HG03354 (cell line): ENCODE measurements at regions not wholly inside any gene's neighbourhood (a gene's known extent, or its start where the extent isn't known, plus 50 kb on each side); places are given as distances from the start of the nearest gene placed in this dataset.

Experiments
- ATAC-seq: cut with Tn5 transposase; IDR thresholded peaks from one replicate; pipeline ENCODE4 v1.9.1; 2021; ENCODE audit warnings: mild to moderate bottlenecking; ENCODE audit not compliant: unreplicated experiment, poor library complexity, severe bottlenecking

DNA sequence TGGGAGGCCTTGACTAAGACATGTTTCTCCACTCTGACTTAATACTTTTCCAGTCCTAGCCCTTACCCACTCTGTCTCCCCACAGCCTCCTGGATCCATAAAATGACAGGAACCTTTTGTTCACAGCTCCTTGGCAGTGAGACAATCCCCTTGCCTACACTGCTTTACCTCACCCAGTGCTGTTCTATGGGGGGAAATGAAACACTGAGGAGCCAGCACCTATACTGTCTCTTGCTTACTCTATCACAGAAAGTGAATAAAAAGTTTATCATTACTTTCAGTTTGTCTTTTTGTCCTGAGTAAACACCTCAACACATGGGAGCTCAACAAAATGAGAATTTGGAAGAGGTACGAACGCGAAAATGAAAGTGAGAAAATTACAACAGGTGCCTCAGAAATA lies 127.2 kb upstream of the DAAM1 start:
- no peak for ATAC-seq

DNA sequence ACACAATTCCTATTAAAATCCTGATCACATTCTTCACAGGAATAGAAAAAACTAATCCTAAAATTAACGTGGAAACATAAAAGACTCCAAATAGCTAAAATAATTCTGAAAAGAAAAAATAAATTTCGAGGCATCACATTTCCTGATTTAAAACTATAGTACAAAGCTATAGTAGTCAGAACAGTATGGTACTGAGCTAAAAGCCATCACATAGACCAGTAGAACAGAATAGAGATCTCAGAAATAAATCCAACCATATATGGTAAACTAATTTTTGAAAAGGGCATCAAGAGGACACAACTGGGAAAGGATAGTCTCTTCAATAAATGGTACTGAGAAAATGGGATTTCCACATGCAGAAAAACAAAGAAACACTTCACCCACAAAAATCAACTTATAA lies 125.2 kb upstream of the DAAM1 start:
- no peak for ATAC-seq

DNA sequence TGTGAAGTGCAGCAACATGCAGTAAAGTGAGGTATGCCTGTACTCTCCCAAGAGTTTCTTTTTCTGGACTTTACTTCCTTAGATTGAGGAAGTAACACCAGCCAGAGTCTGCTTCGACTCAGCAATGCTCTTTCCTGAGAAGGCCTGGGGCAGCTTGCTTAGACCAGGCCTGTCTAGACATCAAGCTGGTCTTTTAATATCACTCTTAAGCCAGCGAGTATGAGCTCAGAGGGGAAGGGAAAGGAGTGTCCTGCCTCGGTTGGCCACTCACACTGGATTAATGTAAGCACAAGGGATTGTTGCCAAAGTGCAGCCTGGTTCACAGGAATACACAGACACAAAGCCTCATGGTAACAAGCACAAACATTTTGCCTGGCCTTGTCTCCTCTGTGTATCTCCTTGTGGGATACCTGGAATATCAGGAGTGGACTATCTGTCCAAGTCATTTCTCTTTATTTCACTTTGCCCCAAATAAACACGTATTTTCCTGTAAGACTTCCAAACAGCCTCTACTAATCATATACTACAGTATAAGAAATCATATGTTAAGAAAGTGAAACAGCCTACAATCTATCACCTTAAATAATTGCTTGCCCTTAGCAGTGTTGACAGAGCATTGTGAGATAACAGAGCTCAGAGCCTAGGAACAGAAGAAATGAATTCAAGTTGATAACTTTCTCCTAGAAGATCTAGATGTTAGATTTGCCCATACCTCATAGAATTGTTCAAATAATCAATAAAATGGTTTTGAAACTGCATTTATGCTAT lies 121.2 kb upstream of the DAAM1 start:
- ATAC-seq: no peak

DNA sequence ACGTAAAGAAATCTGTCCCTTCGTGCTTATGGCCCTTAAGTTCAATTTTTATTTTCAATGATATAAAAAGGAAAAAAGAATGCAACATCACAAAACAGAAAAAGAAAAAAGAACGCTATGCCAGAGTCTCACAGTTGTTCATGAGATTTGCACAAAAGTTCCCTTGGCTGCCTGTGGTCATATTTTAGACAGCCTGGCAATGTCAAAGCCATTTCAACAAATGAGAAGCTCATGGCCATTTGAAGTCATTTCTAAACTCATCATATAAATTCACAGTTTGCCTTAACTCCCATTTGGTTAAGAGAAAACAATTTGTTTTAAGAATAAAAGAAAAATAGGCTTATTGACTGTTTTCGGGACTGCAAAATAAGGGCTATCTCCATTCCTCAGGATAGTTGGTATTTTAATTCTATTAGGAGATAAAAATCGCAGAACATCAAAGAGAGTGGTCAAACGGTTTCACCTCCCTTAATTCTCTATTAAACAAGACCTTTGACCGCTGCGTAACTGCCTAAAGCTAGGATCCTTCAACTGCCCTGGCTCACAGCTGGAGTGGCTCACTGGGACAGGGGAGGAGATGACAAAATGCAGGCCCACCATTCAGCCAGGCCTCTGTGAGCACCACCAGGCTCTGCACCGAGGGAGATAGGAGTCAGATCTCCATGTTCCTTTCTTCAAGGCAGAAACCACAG lies 119.2 kb upstream of the DAAM1 start:
- no peak for ATAC-seq

DNA sequence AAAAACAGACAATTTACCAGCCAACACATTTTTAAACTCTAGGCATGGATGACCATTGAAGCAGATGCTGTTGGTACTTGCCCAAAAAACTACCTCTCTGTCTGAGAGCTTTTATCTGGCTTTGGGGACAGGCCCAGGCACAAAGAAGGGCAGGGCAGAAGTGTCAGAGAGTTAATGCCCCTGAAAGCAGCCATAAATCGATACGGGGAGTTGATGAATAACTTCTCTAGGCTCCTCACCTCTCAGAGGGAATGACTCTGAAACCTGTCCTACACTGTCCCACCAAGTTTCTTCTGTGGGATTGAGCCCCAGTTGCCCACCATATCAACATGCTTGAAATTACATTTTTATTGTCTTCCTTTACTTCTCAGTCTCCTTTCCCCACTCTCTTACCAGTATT lies 113.0 kb upstream of the DAAM1 start:
- ATAC-seq: no peak

DNA sequence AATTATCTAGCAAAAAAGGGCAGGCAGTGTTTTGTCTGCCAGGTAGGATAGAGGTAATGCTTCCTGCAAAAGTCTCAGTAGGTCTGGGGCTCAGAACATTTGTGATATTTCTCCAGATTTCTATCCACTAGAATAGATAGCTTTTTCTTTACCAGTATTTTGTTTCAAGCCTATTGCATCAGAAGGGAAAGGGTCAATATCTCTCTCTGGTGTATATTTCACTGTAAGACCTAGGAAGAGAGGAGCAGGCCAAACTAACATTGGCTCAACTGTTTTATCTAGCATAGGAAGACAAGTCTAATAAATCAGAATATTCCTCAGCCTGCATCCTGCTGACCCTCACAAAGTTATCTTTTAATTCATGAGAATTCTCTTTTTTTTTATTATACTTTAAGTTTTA lies 106.7 kb upstream of the DAAM1 start:
- ATAC-seq: no peak

DNA sequence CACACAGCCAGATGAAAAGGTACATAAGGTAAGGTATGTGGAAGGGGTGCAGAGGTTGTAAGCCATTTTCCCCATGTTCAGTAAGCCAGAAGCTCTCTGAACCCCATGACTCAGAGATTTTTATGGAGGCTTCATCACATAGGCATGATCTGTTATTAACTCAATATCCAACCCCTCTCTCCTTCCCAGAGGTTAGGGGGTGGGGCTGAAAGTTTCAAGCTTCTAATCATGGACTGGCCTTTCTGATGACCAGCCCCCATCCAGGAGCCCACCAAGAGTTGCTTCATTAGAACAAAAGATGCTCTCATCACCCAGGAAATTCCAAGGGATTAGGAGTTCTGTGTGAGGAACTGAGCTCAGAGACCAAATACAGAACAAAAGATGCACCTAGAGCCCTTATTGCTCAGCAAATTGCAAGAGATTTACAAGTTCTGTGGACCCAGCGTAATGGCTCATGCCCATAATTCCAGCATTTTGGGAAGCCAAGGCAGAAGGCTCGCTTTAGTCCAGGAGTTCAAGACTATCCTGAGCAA lies 103.2 kb upstream of the DAAM1 start:
- ATAC-seq: no peak

DNA sequence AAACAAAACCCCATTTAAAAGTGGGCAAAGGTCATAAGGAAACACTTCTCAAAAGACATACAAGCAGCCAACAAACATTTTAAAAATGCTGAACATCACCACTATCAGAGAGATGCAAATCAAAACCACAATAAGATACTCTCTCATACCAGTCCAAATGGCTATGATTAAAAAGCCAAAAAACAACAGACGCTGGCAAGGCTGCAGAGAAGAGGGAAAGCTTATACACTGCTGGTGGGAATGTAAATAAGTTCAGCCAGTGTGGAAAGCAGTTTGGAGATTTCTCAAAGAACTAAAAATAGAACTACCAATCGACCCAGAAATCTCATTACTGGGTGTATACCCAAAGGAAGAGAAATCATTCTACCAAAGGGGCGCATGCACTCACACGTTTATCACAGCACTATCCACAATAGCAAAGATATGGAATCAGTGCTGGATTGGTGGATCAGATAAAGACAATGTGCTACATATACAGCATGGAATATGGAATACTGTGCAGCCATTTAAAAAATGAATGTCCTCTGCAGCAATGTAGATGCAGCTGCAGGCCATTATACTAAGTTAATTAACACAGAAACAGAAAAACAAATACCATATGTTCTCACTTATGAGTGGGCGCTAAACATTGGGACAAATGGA lies 102.1 kb upstream of the DAAM1 start:
- no peak for ATAC-seq

DNA sequence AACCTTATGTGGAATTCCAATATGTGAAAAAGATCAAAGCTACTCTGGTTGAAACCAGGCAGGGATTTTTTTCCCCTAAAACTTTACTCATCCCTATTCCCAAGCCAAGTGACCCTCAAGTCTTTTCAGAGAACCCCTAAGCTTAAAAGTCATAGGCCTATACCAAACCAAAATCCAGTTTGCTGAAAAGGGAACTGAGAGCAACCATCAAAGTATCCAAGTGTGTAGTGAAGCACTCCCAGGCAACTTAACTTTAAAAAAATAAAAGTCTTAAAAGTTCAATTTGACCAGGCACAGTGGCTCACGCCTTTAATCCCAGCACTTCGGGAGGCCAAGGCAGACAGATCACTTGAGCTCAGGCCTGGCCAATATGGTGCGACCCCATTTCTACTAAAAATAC lies 101.2 kb upstream of the DAAM1 start:
- no peak for ATAC-seq

DNA sequence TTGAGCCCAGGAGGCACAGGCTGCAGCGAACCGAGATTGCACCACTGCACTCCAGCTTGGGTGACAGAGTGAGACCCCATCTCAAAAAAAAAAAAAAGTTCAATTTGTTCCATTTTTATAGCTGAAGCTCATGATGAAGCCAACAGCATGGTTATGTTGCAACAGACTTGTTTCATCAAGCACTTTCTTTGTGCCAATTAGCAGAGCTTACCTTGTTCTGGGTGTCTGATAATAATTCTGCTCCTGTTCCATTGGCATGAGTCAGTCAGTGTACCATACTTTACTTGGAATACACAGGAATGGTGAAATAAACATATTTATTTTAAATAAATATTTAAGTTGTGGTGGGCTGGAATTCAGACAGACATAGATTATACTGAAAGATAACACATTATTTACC lies 100.8 kb upstream of the DAAM1 start:
- no peak for ATAC-seq

DNA sequence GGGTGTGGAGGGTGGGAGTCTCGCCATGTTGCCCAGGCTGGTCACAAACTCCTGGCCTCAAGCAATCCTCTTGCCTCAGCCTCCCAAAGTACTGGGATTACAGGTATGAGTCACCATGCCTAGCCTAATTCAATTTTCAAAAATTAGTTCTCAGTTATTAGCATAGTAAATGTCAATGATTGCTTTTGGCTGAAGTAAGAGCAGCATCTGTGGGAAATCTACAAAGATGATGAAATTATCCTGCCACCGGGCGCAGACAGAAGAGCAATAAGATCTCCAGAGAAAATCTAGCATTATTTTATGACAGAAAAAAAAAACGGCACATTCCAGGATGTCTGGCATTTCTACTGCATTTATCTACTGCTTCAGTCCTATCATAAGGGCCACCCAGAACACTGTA lies 97.9 kb upstream of the DAAM1 start:
- ATAC-seq: no peak

DNA sequence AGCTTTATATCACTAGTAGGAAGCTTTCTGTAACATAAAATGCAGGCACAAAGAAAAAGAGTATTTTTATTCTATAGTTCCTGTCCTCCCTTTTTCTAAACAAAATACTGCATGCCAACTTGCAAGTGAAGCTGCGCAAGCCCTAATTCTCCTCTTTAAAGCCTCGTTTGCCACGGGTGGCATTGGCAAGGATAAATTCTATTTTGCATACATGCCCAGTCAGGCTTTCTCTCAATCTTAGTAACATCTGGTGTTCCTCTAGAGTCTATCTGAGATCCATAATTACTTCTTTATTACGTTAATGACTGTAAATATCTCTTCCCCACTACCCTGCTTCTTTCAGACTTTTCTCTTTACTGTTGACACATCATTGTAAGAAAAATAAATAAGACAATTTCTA lies 97.1 kb upstream of the DAAM1 start:
- ATAC-seq: no peak

DNA sequence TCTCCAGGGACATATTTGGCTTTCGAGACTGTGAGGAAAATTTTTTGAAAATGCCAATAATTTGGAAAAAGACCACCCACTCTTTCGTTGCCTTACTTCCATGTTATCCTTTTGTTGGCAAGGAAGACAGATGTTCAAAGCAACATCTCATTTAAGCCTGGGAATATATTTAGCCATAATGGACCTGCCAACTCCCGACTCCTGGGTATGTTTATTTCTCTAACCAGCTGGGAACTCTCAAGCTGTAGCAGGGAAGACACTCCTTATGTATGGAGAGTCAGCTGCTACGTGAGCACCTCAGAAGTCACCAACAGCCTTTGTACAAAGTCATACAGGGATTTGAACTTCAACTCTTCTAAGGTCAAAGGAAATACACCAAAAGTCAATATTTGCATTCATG lies 96.5 kb upstream of the DAAM1 start:
- no peak for ATAC-seq

DNA sequence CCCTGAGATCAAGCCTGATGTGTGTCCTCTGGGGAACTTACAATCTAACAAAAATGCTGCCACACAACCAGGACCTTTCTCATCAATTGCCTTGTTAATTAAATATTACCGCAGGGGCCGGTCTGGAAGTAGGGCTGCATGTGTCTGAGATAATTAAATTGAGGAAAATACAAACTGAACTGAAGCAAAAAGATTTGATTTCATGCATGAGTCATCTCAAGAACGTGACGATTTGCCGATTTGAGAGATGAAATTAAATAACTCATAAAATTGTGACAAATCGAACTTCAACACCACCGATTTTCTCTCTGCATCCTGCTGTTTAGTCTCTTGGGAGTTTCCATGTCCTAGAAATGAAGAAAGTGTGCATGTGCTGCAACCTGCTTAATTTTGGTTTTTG lies 94.6 kb upstream of the DAAM1 start:
- ATAC-seq: no peak

DNA sequence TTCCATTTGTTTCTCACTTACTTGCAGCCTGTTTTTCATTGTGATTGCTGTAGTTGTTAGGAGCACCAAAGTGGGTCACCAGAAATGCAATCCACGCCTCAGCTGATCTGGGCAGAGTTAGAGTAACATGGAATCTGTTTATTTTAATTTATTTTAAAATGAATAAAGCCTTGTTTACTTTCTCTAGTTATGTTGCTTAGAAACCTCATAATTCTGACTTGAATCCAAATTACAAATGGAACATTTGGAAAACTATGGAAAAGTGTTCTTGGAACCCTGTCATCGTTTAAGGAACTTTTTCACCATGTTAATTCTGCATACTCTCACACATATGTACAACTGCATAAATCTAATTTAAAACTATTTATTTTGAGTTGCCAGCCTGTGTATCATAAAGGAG lies 92.2 kb upstream of the DAAM1 start:
- no peak for ATAC-seq

DNA sequence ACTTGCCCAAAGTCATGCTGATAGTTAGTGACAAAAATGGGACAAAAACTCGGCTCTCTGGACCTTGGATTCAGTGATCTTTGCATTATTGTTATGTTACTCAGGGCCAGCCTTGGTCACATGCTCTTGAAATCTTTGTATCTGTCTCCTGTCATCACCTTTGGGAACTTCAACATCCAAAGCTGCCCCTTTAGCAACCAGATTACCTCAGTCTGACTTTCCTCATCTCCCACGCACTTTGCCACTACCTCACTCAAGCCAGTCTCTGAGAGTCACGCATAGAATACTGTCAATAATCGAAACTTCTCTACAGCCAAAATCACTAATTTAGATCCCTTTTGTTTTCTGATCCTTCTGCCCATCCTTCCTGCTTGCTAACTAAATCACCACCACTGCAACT lies 90.8 kb upstream of the DAAM1 start:
- ATAC-seq: no peak

DNA sequence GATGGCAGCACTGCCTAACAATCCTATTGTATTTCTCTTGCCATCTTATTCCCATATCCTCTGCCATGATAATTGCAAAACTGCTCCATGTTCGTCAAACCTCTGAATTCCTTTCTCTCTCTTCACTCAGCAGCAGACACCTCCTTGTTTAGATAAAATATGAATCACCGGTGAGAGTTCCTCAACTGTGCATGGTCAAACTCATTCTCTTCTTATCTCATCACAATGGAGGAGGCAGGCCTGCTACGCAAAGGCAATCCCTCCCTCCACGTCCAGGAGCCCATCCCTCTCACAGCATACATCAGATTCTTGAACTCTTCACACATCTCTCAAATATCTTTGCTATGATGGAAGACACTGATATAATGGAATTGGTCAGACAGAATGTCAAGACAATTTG lies 90.1 kb upstream of the DAAM1 start:
- no peak for ATAC-seq

DNA sequence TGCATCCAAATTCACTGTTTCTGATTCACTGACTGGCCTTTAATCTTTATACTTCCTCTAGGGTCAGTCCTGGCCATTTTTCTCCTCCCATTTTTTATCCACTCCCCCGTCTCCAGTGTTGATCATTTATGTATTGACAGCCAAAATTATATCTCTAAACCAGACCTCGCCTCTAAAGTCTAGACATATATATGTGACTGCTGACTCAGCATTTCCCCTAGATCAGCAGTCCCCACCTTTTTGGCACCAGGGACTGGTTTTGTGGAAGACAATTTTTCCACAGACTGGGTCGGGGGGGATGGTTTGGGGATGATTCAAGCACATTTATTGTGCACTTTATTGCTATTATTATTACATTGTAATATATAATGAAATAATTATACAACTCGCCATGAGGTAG lies 88.3 kb upstream of the DAAM1 start:
- no peak for ATAC-seq

DNA sequence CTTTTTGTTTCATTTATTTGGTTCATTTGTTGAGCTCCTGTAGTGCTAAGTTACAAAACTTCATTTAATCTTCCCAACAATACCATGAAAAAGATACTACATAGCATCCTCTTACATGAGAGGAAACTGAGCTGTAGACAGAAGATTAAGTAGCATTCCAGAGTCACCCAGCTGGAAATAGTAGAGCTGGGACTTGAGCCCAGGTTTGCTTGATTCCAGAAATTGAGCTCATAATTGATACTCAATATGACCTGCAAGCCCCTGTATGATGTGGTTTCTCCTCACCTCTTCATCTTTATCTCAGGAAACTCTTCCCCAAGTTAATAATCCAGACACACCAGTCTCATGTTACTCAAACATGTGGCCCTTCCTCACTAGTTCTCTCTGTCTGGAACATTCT lies 87.0 kb upstream of the DAAM1 start:
- no peak for ATAC-seq

DNA sequence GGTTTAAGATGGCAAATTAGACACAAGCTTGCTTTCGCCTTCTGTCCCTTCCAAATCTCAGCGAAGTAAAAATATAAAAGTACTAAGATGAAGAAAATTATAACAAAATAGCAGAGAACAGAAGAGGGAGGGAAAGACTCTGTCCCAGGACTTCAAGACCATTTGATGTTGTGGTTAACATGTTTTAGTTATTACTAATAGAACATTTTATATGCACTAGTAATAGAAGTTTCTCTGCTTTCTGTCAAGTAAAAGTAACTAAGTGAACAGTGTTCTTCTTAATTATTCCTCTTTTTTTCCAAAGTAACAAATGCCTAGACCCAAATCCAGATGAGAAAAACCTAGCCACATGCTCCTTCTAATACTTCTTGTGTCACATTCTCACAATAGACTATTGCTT lies 85.1 kb upstream of the DAAM1 start:
- no peak for ATAC-seq

DNA sequence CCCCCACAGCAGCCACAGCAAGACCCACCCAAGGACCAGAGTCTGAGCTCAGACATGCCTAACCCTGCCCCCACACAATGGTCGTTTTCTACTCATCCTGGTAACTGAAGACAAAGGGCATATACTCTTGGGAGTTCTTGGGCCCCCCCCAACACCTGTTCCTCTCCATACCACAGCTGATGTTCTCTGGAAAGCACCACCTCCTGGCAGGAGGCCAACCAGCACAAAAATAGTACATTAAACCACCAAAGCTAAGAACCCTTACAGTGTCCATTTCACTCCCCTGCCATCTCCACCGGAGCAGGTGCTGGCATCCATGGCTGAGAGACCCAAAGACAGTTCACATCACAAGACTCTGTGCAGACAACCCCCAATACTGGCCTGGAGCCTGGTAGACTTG lies 80.6 kb upstream of the DAAM1 start:
- ATAC-seq: peak; percentile 62
